NOMO-1 treated with dmso at 0.1 percent for 144 hours (cell line): ENCODE measurements at regions not wholly inside any gene's neighbourhood (a gene's known extent, or its start where the extent isn't known, plus 50 kb on each side); places are given as distances from the start of the nearest gene placed in this dataset.

Experiments
- DNase-seq: peaks from one replicate; lab custom pipeline; 2025; ENCODE audit not compliant: unreplicated experiment; lab: John Stamatoyannopoulos, UW

DNA sequence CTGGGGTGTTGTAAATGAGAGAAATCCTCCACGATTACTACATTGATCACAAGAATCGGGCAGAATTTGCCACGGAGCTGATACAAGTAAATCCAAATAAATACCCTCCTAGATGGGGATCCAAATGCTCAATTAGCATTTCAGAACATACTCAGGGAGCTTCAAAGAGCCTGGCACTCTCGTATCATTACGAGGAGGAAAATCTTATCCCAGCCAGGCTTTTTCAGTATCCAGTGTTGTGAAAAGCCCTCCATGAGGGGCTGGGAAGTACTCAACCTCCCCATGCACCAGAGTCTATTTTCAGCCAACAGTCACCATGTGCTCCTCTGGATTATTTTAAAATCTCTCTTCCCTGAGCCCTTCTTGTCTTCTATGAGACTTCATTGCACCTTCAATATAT lies 122.6 kb upstream of the ARRDC4 start:
- DNase-seq: no peak

GRCh38 chr15:97838606-97839210 lies 121.8 kb upstream of the ARRDC4 start:
- DNase-seq: no peak

- no peak for DNase-seq
Measured at GRCh38 chr15:97840501-97840900, 120.0 kb upstream of the ARRDC4 start.

DNA sequence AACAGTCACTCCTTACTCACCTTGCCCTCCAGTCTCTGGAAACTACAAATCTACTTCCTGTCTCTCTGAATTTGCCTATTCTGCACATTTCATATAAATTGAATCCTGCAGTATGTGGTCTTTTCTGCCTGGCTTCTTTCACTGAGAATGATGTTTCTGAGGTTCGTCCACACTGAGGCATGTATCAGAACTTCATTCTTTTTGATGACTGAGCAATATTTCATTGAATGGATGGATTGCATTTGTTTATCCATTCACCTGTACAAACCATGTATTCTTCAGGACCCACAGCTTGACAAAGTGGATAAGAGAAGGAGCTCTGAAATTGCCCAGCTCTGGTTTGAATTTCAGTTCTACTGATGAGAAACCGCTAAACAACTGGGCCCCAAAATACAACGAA lies 118.9 kb upstream of the ARRDC4 start:
- DNase-seq: no peak

GRCh38 chr15:97849183-97849582 lies 111.3 kb upstream of the ARRDC4 start:
- no peak for DNase-seq

DNA sequence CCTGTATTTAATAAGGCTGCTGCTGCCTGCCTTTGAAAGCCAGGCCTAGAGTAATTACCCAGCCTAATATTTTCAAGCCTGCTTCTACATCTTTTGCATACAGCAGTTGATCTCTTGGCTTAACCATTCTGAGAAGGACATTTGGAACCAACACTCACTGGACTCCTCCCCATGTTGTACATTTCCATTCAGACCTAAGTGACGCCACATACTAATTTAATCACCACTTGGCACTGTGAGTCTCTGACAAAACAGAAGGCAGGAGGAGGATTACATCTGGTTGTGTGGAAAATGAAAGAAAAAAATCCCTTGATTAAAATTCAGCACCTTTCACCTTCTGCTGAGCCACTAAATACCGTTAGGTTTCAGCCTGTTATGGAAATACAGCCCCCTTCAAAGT lies 102.2 kb upstream of the ARRDC4 start:
- DNase-seq: no peak

- no peak for DNase-seq
Measured at GRCh38 chr15:97861529-97862260, 98.8 kb upstream of the ARRDC4 start.

- DNase-seq: no peak
Measured at GRCh38 chr15:97866959-97867358, 93.5 kb upstream of the ARRDC4 start.

- no peak for DNase-seq
Measured at GRCh38 chr15:97867870-97868269, 92.6 kb upstream of the ARRDC4 start.

DNA sequence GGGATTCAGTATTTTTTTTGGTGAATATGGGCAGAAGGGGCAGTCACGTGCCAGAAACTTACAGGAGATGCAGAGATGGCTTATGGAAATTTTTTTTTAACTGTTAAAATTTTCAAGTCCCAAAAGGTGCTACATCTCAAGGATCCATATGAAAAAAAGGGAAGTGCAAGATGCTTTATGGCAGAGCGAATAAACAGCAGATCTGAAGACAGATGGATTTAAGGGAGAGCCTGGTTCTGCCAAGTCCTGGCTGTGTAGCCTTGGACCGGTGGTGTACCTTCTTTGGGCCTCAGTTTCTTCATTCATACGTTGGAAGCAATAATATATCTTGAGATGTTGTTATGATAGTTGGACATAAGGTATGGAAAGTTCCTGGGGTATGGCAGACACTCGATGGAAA lies 91.5 kb upstream of the ARRDC4 start:
- no peak for DNase-seq

DNA sequence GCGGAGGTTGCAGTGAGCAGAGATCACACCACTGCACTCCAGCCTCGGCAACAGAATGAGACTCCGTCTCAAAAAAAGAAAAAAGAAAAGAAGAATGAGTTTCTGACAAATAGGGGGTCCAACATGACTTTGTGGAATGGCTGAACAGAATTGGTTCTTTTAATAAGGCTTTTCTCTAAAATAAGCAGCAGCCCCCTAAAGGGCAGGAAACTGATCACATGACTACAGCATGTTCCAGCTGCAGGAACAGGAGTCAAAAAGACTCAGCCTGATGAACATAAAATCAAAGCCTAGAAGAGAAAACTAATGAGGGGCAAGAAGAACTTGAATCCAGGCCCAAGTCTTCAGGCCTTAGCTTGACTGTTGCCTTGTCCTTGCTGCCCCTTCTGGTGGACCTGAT lies 89.7 kb upstream of the ARRDC4 start:
- no peak for DNase-seq

- no peak for DNase-seq
Measured at GRCh38 chr15:97874139-97874538, 86.4 kb upstream of the ARRDC4 start.

- DNase-seq: no peak
Measured at GRCh38 chr15:97875025-97875512, 85.4 kb upstream of the ARRDC4 start.

GRCh38 chr15:97875513-97876280 lies 84.8 kb upstream of the ARRDC4 start:
- DNase-seq: peak; percentile 26

DNA sequence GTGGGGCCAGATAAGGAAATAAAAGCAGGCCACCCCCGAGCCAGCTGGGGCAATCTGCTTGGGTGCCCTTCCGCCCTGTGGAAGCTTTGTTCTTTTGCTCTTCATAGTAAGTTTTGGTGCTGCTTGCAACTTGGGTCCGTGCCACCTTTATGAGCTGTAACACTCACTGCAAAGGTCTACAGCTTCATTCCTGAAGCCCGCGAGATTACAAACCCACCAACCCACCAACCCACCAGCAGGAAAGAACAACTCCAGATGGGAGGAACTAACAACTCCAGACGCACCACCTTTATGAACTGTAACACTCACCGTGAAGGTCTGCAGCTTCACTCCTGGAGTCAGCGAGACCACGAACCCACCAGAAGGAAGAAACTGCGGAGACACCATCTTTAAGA lies 84.2 kb upstream of the ARRDC4 start:
- no peak for DNase-seq

DNA sequence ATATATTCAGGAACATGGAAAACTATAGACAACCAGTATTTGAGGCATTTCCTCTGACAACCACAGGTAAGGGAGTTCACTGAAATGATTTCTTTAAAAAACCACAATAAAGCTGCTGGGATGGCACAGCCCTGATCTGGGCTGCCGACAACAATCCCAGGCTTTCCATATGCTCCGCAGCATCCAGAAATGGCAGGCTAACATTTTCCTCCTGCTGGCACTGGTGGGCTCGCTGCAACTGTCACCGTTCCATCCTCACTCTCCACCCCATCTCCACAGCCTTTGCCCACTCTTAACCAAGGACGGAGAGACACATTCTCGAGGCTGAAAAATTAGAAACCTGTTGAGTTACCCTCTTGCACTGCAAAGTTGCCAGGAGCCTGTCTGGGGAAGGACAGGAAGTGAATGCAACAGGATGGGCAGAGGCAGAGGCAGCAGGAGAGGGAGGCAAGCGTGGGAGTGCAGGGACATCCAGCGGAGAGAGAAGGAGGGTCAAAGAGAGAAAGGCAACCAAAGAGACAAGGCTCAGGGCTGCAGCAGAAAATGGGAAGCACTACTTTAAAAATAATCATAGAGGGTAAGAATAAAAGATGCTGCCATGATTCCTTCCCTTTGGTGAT lies 79.0 kb upstream of the ARRDC4 start:
- no peak for DNase-seq

DNA sequence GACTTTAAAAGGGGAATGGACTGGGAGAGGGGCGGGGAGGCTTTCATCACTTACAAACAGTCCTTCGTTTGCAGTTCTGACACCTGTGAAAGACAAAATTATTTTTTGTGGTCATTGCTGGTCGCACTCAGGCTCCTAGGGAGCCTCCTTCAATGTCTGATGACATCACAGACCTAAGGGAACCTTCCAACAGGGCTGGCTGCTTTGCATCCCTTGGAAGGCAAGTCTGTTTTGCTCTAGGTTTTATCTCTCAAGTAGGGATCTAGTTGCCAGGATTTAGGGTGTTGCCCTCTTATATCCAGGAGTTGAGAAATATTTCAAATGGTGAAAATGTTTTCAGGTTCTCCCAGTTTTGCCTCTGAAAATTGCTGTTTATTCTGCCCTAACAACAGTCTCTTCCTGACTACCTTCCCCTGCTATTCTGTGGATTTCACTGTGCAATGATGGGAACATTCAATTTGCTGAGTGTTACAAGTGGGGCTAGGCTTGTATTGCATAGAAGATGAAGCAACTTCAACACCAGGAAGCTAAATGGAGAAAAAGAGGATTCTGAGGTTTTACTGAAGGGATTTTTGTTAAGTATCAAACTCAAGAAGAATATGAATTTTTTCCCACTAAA lies 75.9 kb upstream of the ARRDC4 start:
- no peak for DNase-seq

GRCh38 chr15:97890307-97890706 lies 70.2 kb upstream of the ARRDC4 start:
- DNase-seq: no peak

GRCh38 chr15:97892167-97892938 lies 68.2 kb upstream of the ARRDC4 start:
- DNase-seq: no peak

- DNase-seq: peak; percentile 33
Measured at GRCh38 chr15:97893967-97894366, 66.5 kb upstream of the ARRDC4 start.
